Smooth muscle cell (in vitro differentiated cells): ENCODE measurements at regions not wholly inside any gene's neighbourhood (a gene's known extent, or its start where the extent isn't known, plus 50 kb on each side); places are given as distances from the start of the nearest gene placed in this dataset.

Experiments
- DNase-seq: peaks from one replicate; lab custom pipeline; 2025; ENCODE audit not compliant: unreplicated experiment; lab: John Stamatoyannopoulos, UW
- H2AFZ ChIP-seq: fragments of 200-600 bp; sonication (generic); 2 replicates; pipeline ENCODE4 v1.6.0; 2016; ENCODE audit warnings: antibody characterized with exemption, low read depth, mild to moderate bottlenecking
- H3F3A ChIP-seq: fragments of 200-600 bp; sonication (generic); 2 replicates; pipeline ENCODE4 v1.6.0; 2017; ENCODE audit warnings: antibody characterized with exemption, low read depth
- H3K27ac ChIP-seq: fragments of 200-600 bp; sonication (generic); 2 replicates; pipeline ENCODE4 v1.5.1; 2016; ENCODE audit warnings: low read depth, mild to moderate bottlenecking
- H3K27me3 ChIP-seq: fragments of 200-600 bp; sonication (generic); 2 replicates; pipeline ENCODE4 v1.6.1; 2016; ENCODE audit warnings: low read depth, mild to moderate bottlenecking
- H3K36me3 ChIP-seq: fragments of 200-600 bp; sonication (generic); 2 replicates; pipeline ENCODE4 v1.5.1; 2016; ENCODE audit warnings: low read depth
- H3K4me1 ChIP-seq: fragments of 200-600 bp; sonication (generic); 2 replicates; pipeline ENCODE4 v1.5.1; 2016; ENCODE audit warnings: low read depth
- H3K4me2 ChIP-seq: fragments of 200-600 bp; sonication (generic); 2 replicates; pipeline ENCODE4 v1.6.0; 2016; ENCODE audit warnings: mild to moderate bottlenecking
- H3K4me3 ChIP-seq: fragments of 200-600 bp; sonication (generic); 2 replicates; pipeline ENCODE4 v1.5.1; 2016; ENCODE audit warnings: mild to moderate bottlenecking
- H3K79me2 ChIP-seq: fragments of 200-600 bp; sonication (generic); 2 replicates; pipeline ENCODE4 v1.6.0; 2016; ENCODE audit warnings: low read depth, mild to moderate bottlenecking
- H3K9ac ChIP-seq: fragments of 200-600 bp; sonication (generic); 2 replicates; pipeline ENCODE4 v1.6.0; 2016; ENCODE audit warnings: low read depth
- H3K9me3 ChIP-seq: fragments of 200-600 bp; sonication (generic); replicated peaks from 2 replicates; pipeline ENCODE4 v1.5.1; 2016; ENCODE audit warnings: low read depth
- H4K20me1 ChIP-seq: fragments of 200-600 bp; sonication (generic); 2 replicates; pipeline ENCODE4 v1.6.0; 2016; ENCODE audit warnings: low read depth
- WGBS: methylation state at CpG from one replicate; pipeline ENCODE4 v1.1.7; 2016; ENCODE audit warnings: low lambda C conversion rate; 5-methylcytosine and 5-hydroxymethylcytosine counted together
- TF ChIP-seq, protein P1 (sequence below): fragments of 200-600 bp; sonication (generic); IDR thresholded peaks from 2 replicates; pipeline ENCODE4 v1.5.1; 2017; ENCODE audit warnings: borderline replicate concordance, mild to moderate bottlenecking, antibody characterized with exemption; ENCODE audit not compliant: insufficient read depth, poor library complexity, severe bottlenecking

DNA sequence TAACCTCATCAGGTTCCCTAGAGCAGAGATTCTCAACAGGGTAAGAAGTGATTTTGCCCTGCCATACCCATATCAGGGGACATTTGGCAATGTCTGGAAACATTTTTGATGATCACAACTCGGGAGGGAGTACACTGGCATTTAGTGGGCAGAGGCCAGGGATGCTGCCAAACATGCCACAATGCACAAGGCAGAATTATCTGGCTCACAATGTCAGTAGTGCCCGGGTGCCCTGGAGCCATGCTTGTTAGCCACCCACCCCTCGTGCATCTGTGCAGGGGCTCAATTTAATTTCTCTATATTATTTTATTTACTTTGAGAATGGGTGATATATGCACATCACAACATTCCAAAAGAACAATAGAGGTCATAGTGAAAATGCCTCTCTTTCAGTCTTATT is 82.0 kb upstream of the DHX15 start:
- DNase-seq: no peak
- no peak overlapping the region for H3K4me3 ChIP-seq
- no peaks in the 10 kb centered on the region for H3K27me3 ChIP-seq
- no peak overlapping the region for H2AFZ ChIP-seq
- no peak overlapping the region for H3K9ac ChIP-seq
- H3K4me1 ChIP-seq: no peaks in the 10 kb centered on the region
- H3K9me3 ChIP-seq: no peaks in the 10 kb centered on the region
- H3F3A ChIP-seq: no peaks in the 10 kb centered on the region
- no peak overlapping the region for H3K4me2 ChIP-seq
- H4K20me1 ChIP-seq: no peaks in the 10 kb centered on the region
- TF ChIP-seq, protein P1, sequence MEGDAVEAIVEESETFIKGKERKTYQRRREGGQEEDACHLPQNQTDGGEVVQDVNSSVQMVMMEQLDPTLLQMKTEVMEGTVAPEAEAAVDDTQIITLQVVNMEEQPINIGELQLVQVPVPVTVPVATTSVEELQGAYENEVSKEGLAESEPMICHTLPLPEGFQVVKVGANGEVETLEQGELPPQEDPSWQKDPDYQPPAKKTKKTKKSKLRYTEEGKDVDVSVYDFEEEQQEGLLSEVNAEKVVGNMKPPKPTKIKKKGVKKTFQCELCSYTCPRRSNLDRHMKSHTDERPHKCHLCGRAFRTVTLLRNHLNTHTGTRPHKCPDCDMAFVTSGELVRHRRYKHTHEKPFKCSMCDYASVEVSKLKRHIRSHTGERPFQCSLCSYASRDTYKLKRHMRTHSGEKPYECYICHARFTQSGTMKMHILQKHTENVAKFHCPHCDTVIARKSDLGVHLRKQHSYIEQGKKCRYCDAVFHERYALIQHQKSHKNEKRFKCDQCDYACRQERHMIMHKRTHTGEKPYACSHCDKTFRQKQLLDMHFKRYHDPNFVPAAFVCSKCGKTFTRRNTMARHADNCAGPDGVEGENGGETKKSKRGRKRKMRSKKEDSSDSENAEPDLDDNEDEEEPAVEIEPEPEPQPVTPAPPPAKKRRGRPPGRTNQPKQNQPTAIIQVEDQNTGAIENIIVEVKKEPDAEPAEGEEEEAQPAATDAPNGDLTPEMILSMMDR: no peak
- H3K79me2 ChIP-seq: no peaks in the 10 kb centered on the region
- H3K36me3 ChIP-seq: no peaks in the 10 kb centered on the region
- 92% methylated on average over 3 of the region's 3 CpGs for WGBS
- H3K27ac ChIP-seq: no peak overlapping the region

DNA sequence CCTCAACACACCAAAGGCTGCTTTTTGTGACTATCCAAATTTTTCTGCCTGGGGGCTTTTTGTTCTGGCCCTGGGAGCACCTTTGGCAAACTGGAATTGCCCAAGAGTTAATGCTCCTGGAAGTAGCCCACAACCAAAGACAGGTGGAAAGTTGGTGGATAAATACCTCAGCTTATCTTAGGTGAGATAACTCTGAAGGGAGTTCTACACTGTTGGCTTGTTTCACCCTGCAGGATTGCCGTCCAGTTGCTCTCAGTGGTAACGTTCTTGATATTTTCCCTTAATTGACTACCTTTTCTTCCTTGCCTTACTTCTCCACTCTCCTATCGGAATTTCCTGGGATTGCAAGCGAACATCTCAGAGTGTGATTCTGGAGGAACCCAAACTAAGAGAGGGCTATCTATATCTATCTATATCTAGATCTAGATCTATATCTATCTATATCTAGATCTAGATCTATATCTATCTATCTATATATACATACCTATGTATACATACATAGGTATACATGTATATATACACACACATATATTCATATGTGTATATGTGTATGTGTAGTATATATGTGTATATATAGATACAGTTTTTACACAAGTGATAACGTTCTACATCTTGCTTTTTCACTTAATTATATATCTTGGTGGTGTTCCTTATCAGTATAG is 82.6 kb upstream of the DHX15 start:
- no peak overlapping the region for H3K27ac ChIP-seq
- DNase-seq: no peak
- no peaks in the 10 kb centered on the region for H3K9me3 ChIP-seq
- WGBS: 85% methylated on average over 5 of the region's 5 CpGs
- no peaks in the 10 kb centered on the region for H3F3A ChIP-seq
- H3K4me2 ChIP-seq: no peak overlapping the region
- no peak overlapping the region for H3K9ac ChIP-seq
- no peak overlapping the region for H3K4me3 ChIP-seq
- H4K20me1 ChIP-seq: no peaks in the 10 kb centered on the region
- H3K79me2 ChIP-seq: no peaks in the 10 kb centered on the region
- H3K27me3 ChIP-seq: no peaks in the 10 kb centered on the region
- no peak overlapping the region for H2AFZ ChIP-seq
- H3K4me1 ChIP-seq: no peaks in the 10 kb centered on the region
- no peaks in the 10 kb centered on the region for H3K36me3 ChIP-seq
- TF ChIP-seq, protein P1: no peak

DNA sequence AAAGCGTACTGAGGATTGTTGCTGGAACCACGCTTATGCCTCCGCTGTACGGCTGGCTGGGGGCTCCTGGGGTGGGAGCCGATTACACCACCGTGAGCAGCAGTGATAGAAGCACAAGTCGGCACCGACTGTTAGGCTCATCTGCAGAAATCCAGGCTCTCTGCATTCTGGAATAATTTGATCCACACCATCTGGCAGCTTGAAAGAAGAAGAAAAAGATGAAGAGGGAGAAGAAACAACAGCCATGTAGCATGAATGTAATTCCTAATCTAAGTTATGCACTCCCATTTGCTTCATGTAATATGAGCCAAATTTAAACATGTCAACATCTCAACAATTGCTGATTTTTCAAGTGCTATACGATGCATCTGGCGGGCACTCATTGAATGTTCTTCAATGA is 84.6 kb upstream of the DHX15 start:
- Histone ChIP-seq H3K4me2 (no peak overlapping the region), H2AFZ (no peak overlapping the region), H4K20me1 (no peaks in the 10 kb centered on the region), H3K79me2 (no peaks in the 10 kb centered on the region), H3K9ac (no peak overlapping the region), H3K27ac (no peak overlapping the region), H3F3A (no peaks in the 10 kb centered on the region), H3K9me3 (no peaks in the 10 kb centered on the region), H3K36me3 (no peaks in the 10 kb centered on the region), H3K4me3 (no peak overlapping the region), H3K4me1 (no peaks in the 10 kb centered on the region), H3K27me3 (no peaks in the 10 kb centered on the region)
- no peak for DNase-seq
- TF ChIP-seq, protein P1: no peak
- WGBS: 93% methylated on average over 10 of the region's 10 CpGs

DNA sequence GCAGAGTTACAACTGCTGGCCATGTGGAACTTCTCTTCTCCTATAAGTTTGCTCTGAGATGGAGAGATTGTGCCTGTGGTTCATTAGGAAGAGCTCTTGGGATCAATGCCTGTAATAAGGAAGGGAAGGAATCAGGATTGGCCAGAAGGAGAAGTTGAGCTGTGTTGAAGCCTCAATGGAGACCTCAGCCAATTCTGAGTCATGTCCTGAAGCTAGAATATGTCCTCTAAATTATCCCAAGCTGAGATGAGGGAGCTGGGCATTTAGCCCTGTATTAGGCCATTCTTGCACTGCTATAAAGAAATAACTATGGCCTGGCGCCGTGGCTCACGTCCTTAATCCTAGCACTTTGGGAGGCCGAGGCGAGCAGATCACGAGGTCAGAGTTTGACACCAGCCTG is 85.4 kb upstream of the DHX15 start:
- TF ChIP-seq, protein P1: no peak
- Histone ChIP-seq H3K36me3 (no peaks in the 10 kb centered on the region), H3K4me1 (no peaks in the 10 kb centered on the region), H3K79me2 (no peaks in the 10 kb centered on the region), H3K9me3 (no peaks in the 10 kb centered on the region), H3K27me3 (no peaks in the 10 kb centered on the region), H3K4me2 (no peak overlapping the region), H4K20me1 (no peaks in the 10 kb centered on the region), H3F3A (no peaks in the 10 kb centered on the region), H2AFZ (no peak overlapping the region), H3K27ac (no peak overlapping the region), H3K4me3 (no peak overlapping the region), H3K9ac (no peak overlapping the region)
- 96% methylated on average over 6 of the region's 6 CpGs for WGBS
- no peak for DNase-seq
